ENCODE measurements at regions not wholly inside any gene's neighbourhood (a gene's known extent, or its start where the extent isn't known, plus 50 kb on each side); places are given as distances from the start of the nearest gene placed in this dataset.

DNA sequence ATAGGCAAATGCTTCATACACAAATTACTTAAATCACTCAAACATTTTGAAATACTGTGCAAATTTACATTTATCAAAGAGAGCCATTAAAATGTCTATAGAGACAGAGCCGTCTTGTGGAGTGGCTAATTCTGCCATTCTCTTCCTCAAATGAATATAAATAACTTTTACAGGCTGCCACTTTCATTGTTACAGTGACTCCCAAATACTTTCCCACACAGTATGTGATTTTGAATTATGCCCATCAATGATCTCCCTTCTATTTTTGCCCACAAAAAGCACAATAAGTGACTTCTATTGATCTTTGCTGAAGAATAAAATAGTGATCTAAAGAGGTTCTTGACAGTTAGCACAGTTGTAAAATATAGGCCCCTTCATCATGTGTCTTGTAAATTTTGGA, 1244.9 kb downstream of the PCDH17 start:
- no peak overlapping the region for H3K4me3 Mint-ChIP-seq
- ATAC-seq (no peak), DNase-seq (no peak)
- POLR2A ChIA-PET: no interaction called here
- H3K9me3 Mint-ChIP-seq (ENCODE audit: insufficient read depth): peaks cover 5% of the 10 kb centered on the region
- CTCF ChIA-PET: no interaction called here
- H3K27me3 Mint-ChIP-seq (ENCODE audit: low read depth): no peaks in the 10 kb centered on the region
- H3K4me1 Mint-ChIP-seq (ENCODE audit: low read depth): no peaks in the 10 kb centered on the region
- no peaks in the 10 kb centered on the region for H3K36me3 Mint-ChIP-seq (ENCODE audit: low read depth)
- no peak overlapping the region for H3K27ac Mint-ChIP-seq

DNA sequence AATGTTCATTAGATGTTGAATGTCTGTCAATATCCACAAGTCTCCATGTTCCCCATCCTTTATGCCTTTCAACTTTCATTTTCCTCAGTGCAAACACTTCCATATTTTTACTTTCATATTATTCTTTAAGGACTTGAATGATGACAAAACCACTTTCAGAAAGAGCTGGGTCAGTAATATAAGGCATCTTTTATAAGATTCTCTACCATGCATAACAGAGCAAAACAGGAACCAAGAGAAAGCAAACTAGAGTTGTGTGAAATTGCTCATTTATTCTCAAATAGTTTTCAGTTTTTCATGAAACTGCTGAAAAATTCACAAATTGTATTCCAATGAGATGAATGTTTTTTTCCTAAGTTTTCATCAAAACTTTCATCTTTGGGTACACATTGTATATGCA, 1247.6 kb downstream of the PCDH17 start:
- no peaks in the 10 kb centered on the region for H3K36me3 Mint-ChIP-seq (ENCODE audit: low read depth)
- ChIA-PET POLR2A (no interaction called here), CTCF (no interaction called here)
- H3K4me1 Mint-ChIP-seq (ENCODE audit: low read depth): no peaks in the 10 kb centered on the region
- no peaks in the 10 kb centered on the region for H3K9me3 Mint-ChIP-seq (ENCODE audit: insufficient read depth)
- H3K27me3 Mint-ChIP-seq (ENCODE audit: low read depth): no peaks in the 10 kb centered on the region
- no peak for DNase-seq
- no peak overlapping the region for H3K4me3 Mint-ChIP-seq
- no peak overlapping the region for H3K27ac Mint-ChIP-seq
- no peak for ATAC-seq

DNA sequence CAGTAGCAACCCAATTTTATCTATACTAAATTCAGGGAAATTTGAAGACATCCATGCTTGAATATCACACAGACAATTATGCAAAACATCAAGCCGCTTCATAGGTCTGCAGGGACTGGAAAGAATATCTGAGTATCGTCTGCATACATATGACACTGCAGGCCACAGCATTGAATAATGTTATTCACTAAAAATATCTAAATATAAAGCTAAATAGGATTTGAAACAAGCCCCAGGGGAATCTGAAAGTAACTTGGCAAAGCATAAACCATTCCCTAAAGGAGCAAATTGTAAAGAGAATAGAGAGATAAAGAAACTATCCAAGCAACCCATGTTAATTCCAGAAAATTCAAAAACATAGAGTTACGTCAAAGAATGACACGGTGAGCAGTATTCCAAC, 1251.0 kb downstream of the PCDH17 start:
- no peaks in the 10 kb centered on the region for H3K9me3 Mint-ChIP-seq (ENCODE audit: insufficient read depth)

DNA sequence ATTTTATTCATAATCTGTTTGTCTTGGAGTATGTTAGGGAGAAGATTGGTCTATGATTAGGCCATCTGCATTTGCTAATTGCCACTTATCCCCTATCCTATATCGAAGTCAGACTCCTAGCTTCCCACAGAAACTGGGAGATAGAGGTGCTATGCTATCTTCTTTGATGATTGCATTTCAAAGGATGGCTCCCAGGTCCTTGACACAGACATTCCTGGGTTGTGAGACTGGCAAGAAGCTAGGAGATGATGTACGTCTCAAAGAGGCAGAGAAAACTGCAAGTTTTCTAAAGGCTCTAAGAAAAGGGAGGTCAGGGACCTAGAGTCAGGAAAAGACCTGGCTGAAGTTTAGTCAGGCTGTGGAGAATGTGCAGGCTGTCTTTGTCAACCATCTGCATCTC, 1251.9 kb downstream of the PCDH17 start:
- Mint-ChIP-seq H3K27me3 (ENCODE audit: low read depth) (no peaks in the 10 kb centered on the region), H3K4me1 (ENCODE audit: low read depth) (no peaks in the 10 kb centered on the region), H3K27ac (no peak overlapping the region), H3K4me3 (no peak overlapping the region), H3K36me3 (ENCODE audit: low read depth) (no peaks in the 10 kb centered on the region), H3K9me3 (ENCODE audit: insufficient read depth) (no peaks in the 10 kb centered on the region)
- DNase-seq (no peak), ATAC-seq (no peak)
- ChIA-PET POLR2A (no interaction called here), CTCF (no interaction called here)

More for the DNA sequence above, 1251.0 kb downstream of the PCDH17 start:
- DNase-seq (no peak), ATAC-seq (no peak)
- POLR2A ChIA-PET: no interaction called here
- CTCF ChIA-PET: no interaction called here
- H3K4me1 Mint-ChIP-seq (ENCODE audit: low read depth): no peaks in the 10 kb centered on the region
- H3K27ac Mint-ChIP-seq: no peak overlapping the region
- no peaks in the 10 kb centered on the region for H3K36me3 Mint-ChIP-seq (ENCODE audit: low read depth)
- no peak overlapping the region for H3K4me3 Mint-ChIP-seq
- no peaks in the 10 kb centered on the region for H3K27me3 Mint-ChIP-seq (ENCODE audit: low read depth)

DNA sequence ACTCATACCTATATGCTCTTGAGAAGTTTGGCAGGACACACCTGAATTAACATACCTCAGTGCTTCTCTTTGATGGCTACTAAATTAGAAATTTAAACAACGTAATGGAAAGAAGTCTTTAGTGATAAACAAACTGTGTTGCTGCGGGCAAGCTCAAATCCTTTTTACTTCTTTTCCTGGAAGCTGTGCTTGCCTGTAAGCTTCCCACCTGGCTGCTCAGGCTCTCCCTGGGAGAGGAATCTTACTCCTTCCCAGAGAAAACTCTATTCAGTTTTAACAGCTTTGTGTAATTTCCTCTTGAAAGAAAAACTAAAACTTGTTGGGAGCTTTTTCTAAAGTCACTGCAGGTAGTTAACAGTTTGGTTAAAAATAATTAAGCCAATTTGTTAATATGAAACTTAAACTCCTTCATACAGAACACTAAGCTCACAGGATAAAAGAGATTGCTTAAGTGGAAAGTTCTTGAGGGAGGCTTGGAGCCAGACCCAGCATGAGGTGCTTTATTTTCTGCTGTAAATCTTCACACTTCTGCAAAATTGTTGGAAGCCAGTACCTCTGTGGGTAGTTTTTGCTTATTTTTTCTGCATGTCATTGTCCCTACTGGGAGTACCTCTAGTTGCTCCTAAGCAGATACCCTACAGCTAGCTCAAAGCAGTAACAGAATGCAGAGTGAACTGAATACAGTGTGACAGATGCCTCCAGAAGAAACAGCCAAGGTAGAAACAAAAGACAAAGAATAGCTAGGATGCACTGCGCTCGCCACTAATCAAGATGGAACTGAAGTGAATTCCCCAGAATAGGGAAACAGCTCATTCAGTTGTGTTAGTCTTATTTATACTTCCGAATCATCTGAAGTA, 1253.0 kb downstream of the PCDH17 start:
- H3K27me3 Mint-ChIP-seq (ENCODE audit: low read depth): no peaks in the 10 kb centered on the region
- POLR2A ChIA-PET: no interaction called here

DNA sequence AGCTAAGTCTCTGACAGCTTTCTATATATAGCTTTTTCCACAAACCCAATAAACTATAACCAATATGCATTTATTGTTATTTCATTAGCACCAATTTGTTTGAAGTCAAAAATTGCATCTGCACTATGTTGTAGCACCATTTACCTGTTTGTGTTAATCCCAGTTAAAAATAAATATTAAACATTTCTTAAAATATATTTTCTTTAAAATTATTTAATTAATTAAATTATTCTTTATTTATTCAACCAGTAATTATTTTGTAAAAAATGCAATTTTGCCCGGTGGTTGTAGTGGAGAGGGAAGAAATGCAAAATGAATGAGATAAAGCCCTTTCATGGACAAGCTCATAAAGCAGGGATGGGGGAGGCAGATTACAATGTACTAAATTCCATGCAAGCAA, 1257.9 kb downstream of the PCDH17 start:
- Mint-ChIP-seq H3K9me3 (ENCODE audit: insufficient read depth) (no peaks in the 10 kb centered on the region), H3K36me3 (ENCODE audit: low read depth) (no peaks in the 10 kb centered on the region), H3K27ac (no peak overlapping the region), H3K4me3 (no peak overlapping the region), H3K27me3 (ENCODE audit: low read depth) (no peaks in the 10 kb centered on the region), H3K4me1 (ENCODE audit: low read depth) (no peaks in the 10 kb centered on the region)
- DNase-seq: no peak
- ChIA-PET POLR2A (no interaction called here), CTCF (no interaction called here)
- ATAC-seq: no peak

More for the DNA sequence above, 1253.0 kb downstream of the PCDH17 start:
- Mint-ChIP-seq H3K27ac (no peak overlapping the region), H3K9me3 (ENCODE audit: insufficient read depth) (no peaks in the 10 kb centered on the region), H3K36me3 (ENCODE audit: low read depth) (no peaks in the 10 kb centered on the region), H3K4me3 (no peak overlapping the region), H3K4me1 (ENCODE audit: low read depth) (no peaks in the 10 kb centered on the region)
- ATAC-seq (no peak), DNase-seq (no peak)
- CTCF ChIA-PET: interaction anchor here (0.9 kb wide), 1 partner anchor 489 kb away, joined by 4 read pairs; no protein-coding TSS in a partner anchor

DNA sequence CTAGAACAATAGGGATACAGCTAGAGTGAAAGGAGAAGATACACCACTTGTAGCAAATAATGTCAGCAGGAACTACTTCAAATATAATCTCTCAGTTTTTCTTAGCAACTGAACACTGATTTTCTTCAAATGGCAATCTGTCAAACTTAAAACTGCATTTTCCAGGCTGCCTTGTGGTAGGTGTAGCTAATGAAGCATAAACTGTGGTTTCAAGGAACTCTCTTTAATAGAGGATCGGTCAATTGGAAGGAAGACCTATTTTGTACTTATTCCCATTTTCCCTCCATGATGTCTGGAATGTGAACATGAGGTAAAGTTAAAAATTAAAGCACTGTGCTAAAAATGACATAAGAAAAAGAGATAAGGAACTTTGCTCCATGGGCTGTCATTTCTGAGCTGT, 1261.9 kb downstream of the PCDH17 start:
- Mint-ChIP-seq H3K36me3 (ENCODE audit: low read depth) (no peaks in the 10 kb centered on the region), H3K4me1 (ENCODE audit: low read depth) (no peaks in the 10 kb centered on the region), H3K27ac (no peak overlapping the region), H3K9me3 (ENCODE audit: insufficient read depth) (no peaks in the 10 kb centered on the region), H3K4me3 (no peak overlapping the region), H3K27me3 (ENCODE audit: low read depth) (no peaks in the 10 kb centered on the region)
- DNase-seq (no peak), ATAC-seq (no peak)
- POLR2A ChIA-PET: no interaction called here
- CTCF ChIA-PET: no interaction called here

DNA sequence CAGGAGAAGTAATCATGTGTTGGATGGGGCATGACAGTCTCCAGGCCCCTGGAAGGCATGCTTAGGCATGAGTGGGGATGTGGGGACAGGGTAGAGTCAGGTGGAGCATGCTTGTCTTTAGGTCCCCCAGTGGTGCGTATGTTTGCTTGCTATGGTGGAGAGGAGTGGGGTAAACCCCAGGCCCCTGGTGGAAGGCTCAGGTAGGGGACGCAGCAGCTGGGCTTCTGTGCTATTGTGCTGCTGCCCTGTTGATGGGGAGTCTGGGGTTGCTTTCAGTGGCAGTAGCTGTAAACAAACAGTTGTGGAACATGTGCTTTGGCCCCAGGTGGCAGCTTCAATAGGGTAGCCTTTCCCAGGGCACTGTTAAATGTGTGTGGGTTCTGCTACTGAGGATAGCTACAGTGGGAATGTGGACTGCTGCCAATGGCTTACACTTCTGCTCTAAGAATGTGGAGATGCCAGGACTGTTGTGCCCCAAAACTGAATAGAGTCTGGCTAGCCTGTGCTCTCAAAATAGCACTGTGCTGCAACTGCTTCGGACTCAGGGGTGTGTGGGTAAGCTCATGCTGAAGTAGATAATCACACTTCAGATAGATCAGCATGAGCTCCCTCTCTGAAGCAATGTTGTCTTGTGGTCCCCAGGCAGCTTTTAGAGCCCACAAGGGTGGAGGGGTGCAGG, 1257.3 kb downstream of the DIAPH3 start:
- no peak overlapping the region for H3K27ac Mint-ChIP-seq
- ChIA-PET POLR2A (no interaction called here), CTCF (no interaction called here)
- ATAC-seq: no peak
- DNase-seq: no peak
- H3K36me3 Mint-ChIP-seq (ENCODE audit: low read depth): no peaks in the 10 kb centered on the region
- H3K4me1 Mint-ChIP-seq (ENCODE audit: low read depth): no peaks in the 10 kb centered on the region
- H3K4me3 Mint-ChIP-seq: no peak overlapping the region
- H3K27me3 Mint-ChIP-seq (ENCODE audit: low read depth): no peaks in the 10 kb centered on the region
- peaks cover 4% of the 10 kb centered on the region for H3K9me3 Mint-ChIP-seq (ENCODE audit: insufficient read depth)

DNA sequence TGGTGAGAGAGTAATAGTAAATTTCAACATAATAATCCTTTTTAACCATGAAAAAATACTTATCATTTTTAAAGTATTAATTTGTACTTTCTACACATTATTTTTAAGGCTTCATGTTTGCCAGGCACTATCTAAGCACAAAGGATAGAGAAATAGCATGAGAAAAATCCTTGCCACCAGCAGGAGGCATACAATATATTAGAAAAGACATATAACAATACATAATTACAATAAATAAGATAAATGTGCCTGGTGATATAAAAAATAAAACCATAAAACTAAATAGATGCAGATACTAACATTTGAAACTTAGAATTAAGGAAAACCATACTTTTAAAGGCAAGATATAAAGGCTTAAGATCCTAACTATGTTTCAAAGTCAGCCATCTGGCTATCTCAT, 1256.4 kb downstream of the DIAPH3 start:
- no peak overlapping the region for H3K27ac Mint-ChIP-seq
- H3K9me3 Mint-ChIP-seq (ENCODE audit: insufficient read depth): peaks cover 4% of the 10 kb centered on the region
- H3K27me3 Mint-ChIP-seq (ENCODE audit: low read depth): no peaks in the 10 kb centered on the region
- no peak for DNase-seq
- ChIA-PET CTCF (no interaction called here), POLR2A (no interaction called here)
- H3K4me1 Mint-ChIP-seq (ENCODE audit: low read depth): no peaks in the 10 kb centered on the region
- H3K4me3 Mint-ChIP-seq: no peak overlapping the region
- H3K36me3 Mint-ChIP-seq (ENCODE audit: low read depth): no peaks in the 10 kb centered on the region
- ATAC-seq: no peak

DNA sequence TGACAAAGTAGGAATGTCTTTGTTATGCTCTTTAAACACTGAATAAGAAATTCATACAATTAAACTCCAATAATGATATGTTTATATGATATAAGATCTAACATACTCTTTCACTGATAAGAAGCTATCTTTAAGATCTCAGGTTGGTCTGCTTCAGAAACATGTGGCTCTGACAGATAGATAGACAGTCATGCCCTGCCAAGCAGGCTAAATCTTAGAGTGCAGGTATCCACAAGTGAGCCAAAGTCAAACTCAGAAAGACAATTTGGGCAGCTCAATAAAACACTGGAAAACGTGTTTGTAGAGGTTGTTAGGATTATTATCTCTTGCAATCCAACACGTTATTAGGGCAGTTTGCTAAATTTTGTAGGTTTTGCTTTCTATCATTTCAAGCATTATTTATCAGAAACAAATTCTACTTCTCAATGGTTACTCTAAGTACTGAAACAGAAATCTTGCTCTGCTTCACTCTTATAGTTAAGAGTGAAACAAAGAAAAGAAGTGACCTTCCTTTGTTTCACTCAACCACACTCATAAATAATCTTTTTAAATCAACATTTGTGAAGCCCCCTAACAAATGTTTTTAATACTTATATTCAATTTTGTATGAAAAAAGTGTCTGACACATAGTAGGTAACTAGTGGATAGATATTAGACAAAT, 1255.6 kb downstream of the DIAPH3 start:
- ChIA-PET POLR2A (no interaction called here), CTCF (no interaction called here)
- peaks cover 3% of the 10 kb centered on the region for H3K9me3 Mint-ChIP-seq (ENCODE audit: insufficient read depth)
- DNase-seq: no peak
- no peaks in the 10 kb centered on the region for H3K36me3 Mint-ChIP-seq (ENCODE audit: low read depth)
- ATAC-seq: no peak
- no peak overlapping the region for H3K4me3 Mint-ChIP-seq
- H3K27ac Mint-ChIP-seq: no peak overlapping the region
- H3K27me3 Mint-ChIP-seq (ENCODE audit: low read depth): no peaks in the 10 kb centered on the region
- no peaks in the 10 kb centered on the region for H3K4me1 Mint-ChIP-seq (ENCODE audit: low read depth)

DNA sequence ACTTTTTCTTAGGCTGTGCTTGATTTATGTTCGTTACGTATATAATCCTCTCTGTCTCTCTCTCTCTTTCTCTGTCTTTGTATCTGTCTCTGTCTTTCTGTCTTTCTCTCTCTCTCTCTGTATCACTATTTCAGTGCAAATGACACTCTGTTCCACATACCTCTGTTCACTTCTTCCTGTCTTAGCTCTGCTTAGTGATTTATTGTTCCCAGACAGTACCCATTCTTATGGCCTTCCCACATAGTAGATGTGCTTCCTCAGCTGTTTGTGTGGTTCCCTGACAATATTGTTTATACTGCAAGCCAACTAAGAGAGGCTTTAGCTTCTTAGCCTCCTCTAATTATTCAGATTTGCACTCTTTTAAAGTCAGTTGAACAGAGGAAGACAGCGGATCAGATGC, 1244.2 kb downstream of the DIAPH3 start:
- POLR2A ChIA-PET: no interaction called here
- no peak for ATAC-seq

DNA sequence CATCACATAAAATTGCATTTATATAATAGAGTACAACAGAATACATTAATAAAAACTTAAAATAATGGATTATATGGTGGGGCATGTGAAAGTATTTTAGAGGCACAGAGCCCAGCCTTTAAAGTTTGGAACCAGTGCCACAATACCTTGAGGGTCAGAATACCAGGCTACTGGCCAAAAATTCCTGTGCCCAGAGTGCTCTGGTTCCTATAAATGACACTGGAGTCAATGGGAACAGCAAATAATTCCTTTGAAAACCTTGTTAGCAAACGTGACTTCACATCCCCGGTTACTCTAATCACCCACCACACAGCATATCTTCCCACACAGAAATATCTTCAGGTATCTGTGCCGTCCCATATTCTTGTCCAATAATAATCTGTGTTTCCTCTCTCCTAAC, 1242.6 kb downstream of the DIAPH3 start:
- no peaks in the 10 kb centered on the region for H3K27me3 Mint-ChIP-seq (ENCODE audit: low read depth)
- H3K4me3 Mint-ChIP-seq: no peak overlapping the region
- H3K36me3 Mint-ChIP-seq (ENCODE audit: low read depth): no peaks in the 10 kb centered on the region
- ChIA-PET POLR2A (no interaction called here), CTCF (no interaction called here)
- no peaks in the 10 kb centered on the region for H3K4me1 Mint-ChIP-seq (ENCODE audit: low read depth)
- DNase-seq (no peak), ATAC-seq (no peak)
- H3K27ac Mint-ChIP-seq: no peak overlapping the region
- H3K9me3 Mint-ChIP-seq (ENCODE audit: insufficient read depth): no peaks in the 10 kb centered on the region

More for the DNA sequence above, 1244.2 kb downstream of the DIAPH3 start:
- DNase-seq: no peak
- Mint-ChIP-seq H3K9me3 (ENCODE audit: insufficient read depth) (no peaks in the 10 kb centered on the region), H3K27ac (no peak overlapping the region), H3K27me3 (ENCODE audit: low read depth) (no peaks in the 10 kb centered on the region), H3K36me3 (ENCODE audit: low read depth) (no peaks in the 10 kb centered on the region), H3K4me3 (no peak overlapping the region), H3K4me1 (ENCODE audit: low read depth) (no peaks in the 10 kb centered on the region)
- CTCF ChIA-PET: no interaction called here
